ENCODE measurements at regions not wholly inside any gene's neighbourhood (a gene's known extent, or its start where the extent isn't known, plus 50 kb on each side); places are given as distances from the start of the nearest gene placed in this dataset.

DNA sequence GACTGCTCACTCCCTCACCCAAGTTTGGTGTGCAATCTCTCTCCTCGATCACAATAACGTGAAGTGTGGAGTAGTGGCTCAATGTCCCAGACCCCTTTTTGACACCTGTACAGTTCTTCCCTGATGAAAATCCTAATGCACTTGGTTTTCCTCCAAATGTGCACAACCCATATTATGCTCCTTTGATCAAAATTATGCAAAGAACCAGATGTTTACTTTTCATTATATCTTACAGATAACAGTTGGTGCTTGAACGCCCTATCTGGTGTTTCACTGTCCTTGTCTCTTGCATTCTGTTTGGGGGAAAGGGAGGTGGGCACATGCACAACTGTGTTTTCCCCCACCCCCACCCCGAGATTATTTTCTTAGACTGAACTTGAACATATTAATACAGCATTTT is 85.0 kb upstream of the CREB1 start:
- no peaks in the 10 kb centered on the region for H3K36me3 ChIP-seq (ENCODE audit: insufficient read depth, low read length)
- H2AFZ ChIP-seq (ENCODE audit: low read depth, low read length): no peak overlapping the region
- no peak overlapping the region for H3K4me3 ChIP-seq (ENCODE audit: low read length)
- H3K9me3 ChIP-seq (ENCODE audit: low read length): no peaks in the 10 kb centered on the region
- no peaks in the 10 kb centered on the region for H4K20me1 ChIP-seq (ENCODE audit: insufficient read depth)
- H3K27ac ChIP-seq (ENCODE audit: low read length): no peak overlapping the region
- H3K9ac ChIP-seq (ENCODE audit: low read length): no peak overlapping the region
- TF ChIP-seq MXI1 (conservative IDR thresholded peaks at IDR 0.05; ENCODE audit: poor library complexity, severe bottlenecking): no peak
- H3K27me3 ChIP-seq (ENCODE audit: insufficient read depth, low read depth, low read length): no peaks in the 10 kb centered on the region
- H3F3A ChIP-seq (ENCODE audit: insufficient read depth, low read length, poor library complexity, severe bottlenecking): no peaks in the 10 kb centered on the region
- H3K9me2 ChIP-seq (ENCODE audit: insufficient read depth, low read length): no peaks in the 10 kb centered on the region
- H3K79me2 ChIP-seq (replicated peaks; ENCODE audit: insufficient read depth, low read length): no peaks in the 10 kb centered on the region
- no peak overlapping the region for H3K4me2 ChIP-seq (ENCODE audit: low read length)

DNA sequence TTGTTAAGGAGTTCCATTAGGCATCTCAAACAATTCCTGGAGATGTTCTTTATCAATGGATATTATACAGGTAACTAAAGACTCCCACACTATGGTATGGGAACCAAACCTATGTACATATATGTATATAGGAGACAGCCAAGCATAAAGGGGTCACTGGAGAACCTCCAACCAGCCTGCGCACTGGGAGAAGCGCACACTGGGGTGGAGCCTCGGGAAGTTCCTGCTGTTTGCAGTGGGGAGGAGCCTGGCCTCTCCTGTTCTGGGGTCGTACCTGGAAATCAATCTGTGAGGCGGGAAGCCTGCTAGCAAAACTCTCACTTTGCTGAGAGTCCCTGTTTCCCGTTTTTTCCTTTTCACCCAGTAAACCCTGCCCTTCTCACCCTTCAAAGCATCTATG is 83.1 kb upstream of the CREB1 start:
- Histone ChIP-seq H3K27ac (ENCODE audit: low read length) (no peak overlapping the region), H2AFZ (ENCODE audit: low read depth, low read length) (no peak overlapping the region), H4K20me1 (ENCODE audit: insufficient read depth) (no peaks in the 10 kb centered on the region), H3K9ac (ENCODE audit: low read length) (no peak overlapping the region), H3K4me2 (ENCODE audit: low read length) (no peak overlapping the region), H3K79me2 (replicated peaks; ENCODE audit: insufficient read depth, low read length) (no peaks in the 10 kb centered on the region), H3K4me3 (ENCODE audit: low read length) (no peak overlapping the region), H3K27me3 (ENCODE audit: insufficient read depth, low read depth, low read length) (no peaks in the 10 kb centered on the region), H3K36me3 (ENCODE audit: insufficient read depth, low read length) (no peaks in the 10 kb centered on the region), H3F3A (ENCODE audit: insufficient read depth, low read length, poor library complexity, severe bottlenecking) (no peaks in the 10 kb centered on the region), H3K9me2 (ENCODE audit: insufficient read depth, low read length) (no peaks in the 10 kb centered on the region), H3K9me3 (ENCODE audit: low read length) (no peaks in the 10 kb centered on the region)
- TF ChIP-seq RAD21 (conservative IDR thresholded peaks at IDR 0.05) (no peak), POLR2AphosphoS5 (IDR thresholded peaks at IDR 0.05) (no peak), EZH2 (IDR thresholded peaks at IDR 0.05; ENCODE audit: borderline replicate concordance, insufficient read depth, low read length, poor library complexity, severe bottlenecking) (no peak), SMC3 (conservative IDR thresholded peaks at IDR 0.05; ENCODE audit: poor library complexity) (no peak), TAF1 (IDR thresholded peaks at IDR 0.05; ENCODE audit: low read depth) (no peak), MXI1 (conservative IDR thresholded peaks at IDR 0.05; ENCODE audit: poor library complexity, severe bottlenecking) (no peak), EP300 (conservative IDR thresholded peaks at IDR 0.05; ENCODE audit: poor library complexity, severe bottlenecking) (no peak)
- TF ChIP-seq, protein P1, sequence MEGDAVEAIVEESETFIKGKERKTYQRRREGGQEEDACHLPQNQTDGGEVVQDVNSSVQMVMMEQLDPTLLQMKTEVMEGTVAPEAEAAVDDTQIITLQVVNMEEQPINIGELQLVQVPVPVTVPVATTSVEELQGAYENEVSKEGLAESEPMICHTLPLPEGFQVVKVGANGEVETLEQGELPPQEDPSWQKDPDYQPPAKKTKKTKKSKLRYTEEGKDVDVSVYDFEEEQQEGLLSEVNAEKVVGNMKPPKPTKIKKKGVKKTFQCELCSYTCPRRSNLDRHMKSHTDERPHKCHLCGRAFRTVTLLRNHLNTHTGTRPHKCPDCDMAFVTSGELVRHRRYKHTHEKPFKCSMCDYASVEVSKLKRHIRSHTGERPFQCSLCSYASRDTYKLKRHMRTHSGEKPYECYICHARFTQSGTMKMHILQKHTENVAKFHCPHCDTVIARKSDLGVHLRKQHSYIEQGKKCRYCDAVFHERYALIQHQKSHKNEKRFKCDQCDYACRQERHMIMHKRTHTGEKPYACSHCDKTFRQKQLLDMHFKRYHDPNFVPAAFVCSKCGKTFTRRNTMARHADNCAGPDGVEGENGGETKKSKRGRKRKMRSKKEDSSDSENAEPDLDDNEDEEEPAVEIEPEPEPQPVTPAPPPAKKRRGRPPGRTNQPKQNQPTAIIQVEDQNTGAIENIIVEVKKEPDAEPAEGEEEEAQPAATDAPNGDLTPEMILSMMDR (IDR thresholded peaks at IDR 0.05; ENCODE audit: poor library complexity, severe bottlenecking): no peak
- TF ChIP-seq, protein P2, sequence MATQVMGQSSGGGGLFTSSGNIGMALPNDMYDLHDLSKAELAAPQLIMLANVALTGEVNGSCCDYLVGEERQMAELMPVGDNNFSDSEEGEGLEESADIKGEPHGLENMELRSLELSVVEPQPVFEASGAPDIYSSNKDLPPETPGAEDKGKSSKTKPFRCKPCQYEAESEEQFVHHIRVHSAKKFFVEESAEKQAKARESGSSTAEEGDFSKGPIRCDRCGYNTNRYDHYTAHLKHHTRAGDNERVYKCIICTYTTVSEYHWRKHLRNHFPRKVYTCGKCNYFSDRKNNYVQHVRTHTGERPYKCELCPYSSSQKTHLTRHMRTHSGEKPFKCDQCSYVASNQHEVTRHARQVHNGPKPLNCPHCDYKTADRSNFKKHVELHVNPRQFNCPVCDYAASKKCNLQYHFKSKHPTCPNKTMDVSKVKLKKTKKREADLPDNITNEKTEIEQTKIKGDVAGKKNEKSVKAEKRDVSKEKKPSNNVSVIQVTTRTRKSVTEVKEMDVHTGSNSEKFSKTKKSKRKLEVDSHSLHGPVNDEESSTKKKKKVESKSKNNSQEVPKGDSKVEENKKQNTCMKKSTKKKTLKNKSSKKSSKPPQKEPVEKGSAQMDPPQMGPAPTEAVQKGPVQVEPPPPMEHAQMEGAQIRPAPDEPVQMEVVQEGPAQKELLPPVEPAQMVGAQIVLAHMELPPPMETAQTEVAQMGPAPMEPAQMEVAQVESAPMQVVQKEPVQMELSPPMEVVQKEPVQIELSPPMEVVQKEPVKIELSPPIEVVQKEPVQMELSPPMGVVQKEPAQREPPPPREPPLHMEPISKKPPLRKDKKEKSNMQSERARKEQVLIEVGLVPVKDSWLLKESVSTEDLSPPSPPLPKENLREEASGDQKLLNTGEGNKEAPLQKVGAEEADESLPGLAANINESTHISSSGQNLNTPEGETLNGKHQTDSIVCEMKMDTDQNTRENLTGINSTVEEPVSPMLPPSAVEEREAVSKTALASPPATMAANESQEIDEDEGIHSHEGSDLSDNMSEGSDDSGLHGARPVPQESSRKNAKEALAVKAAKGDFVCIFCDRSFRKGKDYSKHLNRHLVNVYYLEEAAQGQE (IDR thresholded peaks at IDR 0.05; ENCODE audit: borderline replicate concordance): no peak

DNA sequence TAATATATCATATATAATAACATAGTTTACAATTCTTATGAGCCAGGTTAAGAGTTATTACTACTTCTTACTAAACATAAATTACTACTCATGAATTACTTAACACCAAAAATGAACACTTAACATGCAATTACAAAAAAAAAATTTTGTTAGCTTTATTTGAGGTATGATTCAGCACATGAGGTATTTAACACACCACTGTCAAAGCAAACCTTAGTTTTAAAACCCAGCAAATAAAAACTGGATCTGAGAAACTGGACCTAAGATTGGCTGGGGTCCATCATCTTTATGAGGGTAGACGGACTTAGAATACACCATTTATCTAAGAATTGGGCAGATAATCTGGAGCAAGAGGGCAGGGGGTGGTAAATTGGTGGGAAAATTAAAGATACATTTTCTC is 81.8 kb upstream of the CREB1 start:
- H3K27ac ChIP-seq (ENCODE audit: low read length): no peak overlapping the region
- no peak overlapping the region for H3K4me2 ChIP-seq (ENCODE audit: low read length)
- H4K20me1 ChIP-seq (ENCODE audit: insufficient read depth): no peaks in the 10 kb centered on the region

More for the DNA sequence above, 81.8 kb upstream of the CREB1 start:
- H3K79me2 ChIP-seq (replicated peaks; ENCODE audit: insufficient read depth, low read length): no peaks in the 10 kb centered on the region
- TF ChIP-seq EP300 (conservative IDR thresholded peaks at IDR 0.05; ENCODE audit: poor library complexity, severe bottlenecking): no peak
- TF ChIP-seq POLR2AphosphoS5 (IDR thresholded peaks at IDR 0.05): no peak
- TF ChIP-seq SMC3 (conservative IDR thresholded peaks at IDR 0.05; ENCODE audit: poor library complexity): no peak
- TF ChIP-seq EZH2 (IDR thresholded peaks at IDR 0.05; ENCODE audit: borderline replicate concordance, insufficient read depth, low read length, poor library complexity, severe bottlenecking): no peak
- TF ChIP-seq TAF1 (IDR thresholded peaks at IDR 0.05; ENCODE audit: low read depth): no peak
- TF ChIP-seq MXI1 (conservative IDR thresholded peaks at IDR 0.05; ENCODE audit: poor library complexity, severe bottlenecking): no peak
- TF ChIP-seq, protein P2 (IDR thresholded peaks at IDR 0.05; ENCODE audit: borderline replicate concordance): no peak
- TF ChIP-seq RAD21 (conservative IDR thresholded peaks at IDR 0.05): no peak
- TF ChIP-seq, protein P1 (IDR thresholded peaks at IDR 0.05; ENCODE audit: poor library complexity, severe bottlenecking): no peak
- H3F3A ChIP-seq (ENCODE audit: insufficient read depth, low read length, poor library complexity, severe bottlenecking): no peaks in the 10 kb centered on the region
- no peaks in the 10 kb centered on the region for H3K9me3 ChIP-seq (ENCODE audit: low read length)
- no peak overlapping the region for H3K9ac ChIP-seq (ENCODE audit: low read length)
- H2AFZ ChIP-seq (ENCODE audit: low read depth, low read length): no peak overlapping the region
- H3K4me3 ChIP-seq (ENCODE audit: low read length): no peak overlapping the region
- H3K9me2 ChIP-seq (ENCODE audit: insufficient read depth, low read length): no peaks in the 10 kb centered on the region
- no peaks in the 10 kb centered on the region for H3K27me3 ChIP-seq (ENCODE audit: insufficient read depth, low read depth, low read length)
- no peaks in the 10 kb centered on the region for H3K36me3 ChIP-seq (ENCODE audit: insufficient read depth, low read length)
